Kidney tubule cell (primary cell): ENCODE measurements at regions not wholly inside any gene's neighbourhood (a gene's known extent, or its start where the extent isn't known, plus 50 kb on each side); places are given as distances from the start of the nearest gene placed in this dataset.
A peak's percentile ranks its signal among the peaks of the same experiment; 100 is the strongest.
"Not testable (repeated sequence)": the region's sequence is repeated elsewhere in the genome, so short reads cannot be mapped to it uniquely, and the experiment has no call there.

Source experiments
- DNase-seq: peaks from one replicate; pipeline ENCODE4 v3.0.0-alpha.2; 2018; ENCODE audit warnings: low spot score

DNA sequence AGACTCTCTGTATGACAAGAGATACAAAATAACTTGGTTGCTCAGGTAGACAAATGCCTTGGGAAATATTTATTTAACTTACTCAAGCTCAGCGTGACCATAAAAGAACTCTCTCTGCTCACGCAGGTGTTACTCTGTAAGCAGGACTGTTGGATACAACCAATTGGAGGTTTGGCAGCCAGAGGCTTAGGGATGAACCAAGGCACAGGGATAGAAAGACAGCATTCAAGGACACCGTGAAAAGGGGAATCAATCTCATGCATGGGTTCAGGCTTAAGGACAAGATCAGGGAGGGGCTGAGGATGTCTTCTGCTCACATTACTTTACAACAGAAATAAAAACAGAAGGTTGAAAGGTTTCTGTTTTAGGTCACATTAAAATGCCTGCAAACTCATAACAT, 389.0 kb upstream of the BRINP1 start:
- DNase-seq: no peak

DNA sequence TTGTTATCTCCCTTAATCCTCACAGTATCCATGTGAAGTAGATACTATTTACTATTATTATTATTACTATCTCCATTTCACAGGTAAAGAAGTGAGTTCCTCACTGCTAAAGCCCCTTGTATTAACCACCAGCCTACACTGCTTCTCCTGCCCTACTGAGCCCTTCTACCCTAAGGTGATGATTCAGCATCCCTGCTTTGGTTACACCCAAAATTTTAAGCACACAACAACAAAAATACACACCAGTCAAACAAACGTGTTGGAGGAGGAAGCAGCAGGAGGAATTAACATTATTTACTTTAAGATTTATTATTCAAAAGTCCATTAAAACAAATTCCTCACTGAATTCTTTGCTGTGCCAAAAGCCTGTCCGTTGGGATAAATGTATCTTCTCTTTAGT, 370.2 kb upstream of the BRINP1 start:
- no peak for DNase-seq

DNA sequence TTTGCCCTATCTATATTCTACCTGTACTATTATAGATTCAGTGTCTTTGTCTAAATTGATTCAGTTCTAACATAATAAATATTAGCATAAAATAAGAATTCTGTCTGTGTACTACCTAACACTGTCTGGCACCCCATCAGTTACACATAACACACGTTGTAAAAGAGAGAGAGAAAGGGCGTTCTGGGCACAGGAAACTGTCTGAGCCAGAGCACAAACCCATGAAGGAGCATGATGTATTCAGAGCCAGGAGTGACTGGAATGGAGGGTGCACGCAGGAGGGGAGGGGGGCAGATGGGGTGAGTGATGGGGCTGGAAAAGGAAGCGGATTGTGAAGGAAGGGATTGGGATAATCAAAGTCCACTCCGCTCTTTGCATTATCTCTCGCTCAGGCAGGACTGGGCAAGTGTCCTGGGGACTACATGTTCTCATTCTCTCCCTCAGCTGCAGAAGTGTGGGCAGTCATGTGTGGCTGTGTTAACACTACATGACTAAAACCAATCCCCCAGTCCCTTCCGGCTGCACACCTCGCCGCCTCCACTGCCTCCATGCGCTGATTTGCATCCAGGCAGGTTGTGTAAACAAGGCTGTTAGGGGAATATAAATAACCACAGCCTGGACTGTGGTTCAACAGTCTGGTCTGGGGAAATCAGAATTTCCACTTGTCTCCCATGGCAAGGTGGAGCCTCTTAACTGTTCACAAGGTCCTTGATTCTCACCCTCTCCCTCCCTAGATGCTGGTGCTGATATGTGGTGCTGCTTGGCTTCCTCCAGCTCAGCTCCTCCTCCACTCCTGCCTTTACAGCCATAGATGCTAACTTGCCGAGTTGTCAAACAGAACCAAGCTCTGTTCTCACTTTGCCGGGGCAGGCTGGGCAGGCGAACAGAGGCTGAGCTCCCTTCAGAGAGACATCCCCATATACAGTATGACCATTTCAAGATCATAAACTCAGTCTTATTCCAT, 367.5 kb upstream of the BRINP1 start:
- DNase-seq: peak; percentile 72

GRCh38 chr9:119727988-119728387, 358.8 kb upstream of the BRINP1 start:
- no peak for DNase-seq

GRCh38 chr9:119726035-119726434, 356.8 kb upstream of the BRINP1 start:
- DNase-seq: no peak

DNA sequence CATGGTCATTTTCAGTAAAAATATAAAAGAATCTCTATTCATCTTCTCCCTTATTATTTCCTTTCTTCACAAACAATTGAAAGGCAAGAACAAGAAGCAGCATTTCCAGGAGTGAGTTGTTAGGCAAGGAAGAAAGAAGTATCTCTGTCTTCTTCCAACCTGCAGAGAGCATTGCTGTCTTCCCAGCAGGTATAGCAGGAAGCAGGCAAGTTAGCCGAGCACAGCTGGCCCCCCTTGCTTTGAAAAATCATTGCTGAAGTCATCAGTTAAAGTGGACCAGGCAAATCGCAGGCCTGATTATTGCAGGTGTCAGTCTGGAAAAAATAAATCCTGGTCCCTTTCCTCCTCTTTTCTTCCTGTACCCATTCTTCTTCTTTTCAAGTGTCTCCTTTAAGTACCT, 353.1 kb upstream of the BRINP1 start:
- DNase-seq: no peak

GRCh38 chr9:119712325-119712724, 343.1 kb upstream of the BRINP1 start:
- no peak for DNase-seq

DNA sequence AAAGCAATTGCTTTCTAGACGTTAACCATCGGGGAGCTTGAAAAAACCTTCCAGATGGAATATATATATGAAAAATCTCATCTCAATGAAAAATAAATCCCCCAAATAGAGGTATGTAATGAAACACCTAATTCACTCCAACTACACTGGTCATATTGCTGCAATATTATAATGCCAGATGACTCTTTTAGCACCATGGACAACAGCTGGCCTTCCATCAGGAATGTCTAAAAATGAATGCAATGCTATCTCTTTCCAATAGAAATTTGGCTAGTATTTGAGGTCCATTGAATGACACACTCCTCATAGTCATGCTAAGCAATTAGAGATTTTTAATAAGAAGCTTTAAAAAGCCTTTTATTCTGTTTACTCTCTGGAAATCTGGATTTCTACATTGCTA, 340.2 kb upstream of the BRINP1 start:
- no peak for DNase-seq

- no peak for DNase-seq
These were observed 338.1 kb upstream of the BRINP1 start for GRCh38 chr9:119707228-119707845.

DNA sequence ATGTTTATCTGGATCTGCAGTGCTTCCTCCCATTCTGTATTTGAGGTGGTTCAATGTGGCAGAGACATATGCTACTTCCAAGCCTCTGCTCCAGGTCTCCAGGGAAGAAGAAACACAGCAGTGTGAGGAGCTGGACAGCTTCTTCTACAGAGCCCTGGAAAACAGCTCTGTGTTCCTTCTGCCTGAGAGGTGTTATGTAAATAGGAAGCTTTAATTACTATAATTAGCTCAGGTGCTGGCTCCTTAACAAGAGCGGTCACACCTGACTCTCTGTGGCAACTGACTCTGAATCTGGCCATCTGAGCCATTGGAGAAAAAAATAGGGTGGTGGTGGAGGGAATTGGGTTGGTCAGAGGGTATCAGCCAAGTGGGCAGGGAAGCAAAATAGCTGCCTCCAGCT, 332.4 kb upstream of the BRINP1 start:
- DNase-seq: no peak

DNA sequence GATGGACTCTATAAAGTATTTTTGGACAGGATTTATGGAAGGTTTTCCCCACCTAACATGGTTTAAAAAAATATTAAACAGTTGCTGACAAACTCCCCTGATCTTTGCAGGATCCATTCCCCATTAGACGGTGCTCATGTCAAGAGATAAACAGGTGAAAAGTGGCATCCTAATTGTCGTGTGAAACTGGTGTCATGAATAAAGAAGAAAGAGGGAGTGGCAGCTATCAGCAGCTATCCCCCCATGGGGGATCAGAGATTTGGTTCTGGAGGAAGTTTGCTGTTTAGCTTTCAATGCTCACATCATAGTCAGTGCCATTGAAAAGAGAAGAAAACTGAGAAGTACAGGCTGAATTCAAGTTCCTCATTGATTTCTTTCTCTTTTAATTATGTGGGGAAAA, 329.3 kb upstream of the BRINP1 start:
- DNase-seq: no peak

GRCh38 chr9:119697996-119698395, 328.8 kb upstream of the BRINP1 start:
- DNase-seq: no peak

DNA sequence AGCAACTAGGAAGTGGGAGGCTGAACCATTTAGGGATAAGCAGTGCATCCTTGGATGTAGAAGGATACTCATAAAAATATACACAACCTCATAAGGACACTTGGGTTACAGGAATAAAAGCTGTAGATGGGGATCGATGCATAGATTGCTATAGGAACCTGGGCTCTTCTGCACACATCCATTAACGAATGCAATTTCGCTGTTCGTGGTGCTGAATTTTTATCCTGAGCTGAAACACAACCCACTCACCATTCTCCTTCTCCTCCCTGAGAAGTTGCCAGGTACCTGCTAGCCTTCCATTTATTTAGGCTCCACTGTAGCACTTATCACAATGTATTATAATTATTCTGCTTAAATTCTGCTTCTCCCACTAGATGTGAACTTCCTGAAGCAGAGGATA, 320.6 kb upstream of the BRINP1 start:
- DNase-seq: no peak

DNA sequence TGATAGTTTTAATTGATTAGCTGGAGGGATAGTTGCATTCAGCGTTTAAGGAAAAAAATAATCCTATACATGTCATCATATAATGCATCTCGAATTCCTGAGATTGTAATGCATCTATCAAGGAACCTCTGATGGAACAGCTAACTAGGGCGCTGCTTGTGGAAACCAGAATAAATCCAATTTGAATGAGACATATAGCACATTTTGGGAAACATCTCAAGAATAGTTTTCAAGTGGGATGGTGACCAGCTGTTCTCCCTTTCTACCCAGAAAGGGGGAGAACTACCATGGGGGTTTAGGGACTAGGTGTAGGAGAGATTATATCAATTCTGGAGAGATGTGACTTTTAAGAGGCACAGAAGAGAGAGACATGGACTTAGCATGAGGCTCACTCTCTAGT, 319.3 kb upstream of the BRINP1 start:
- DNase-seq: no peak

GRCh38 chr9:119677811-119678505, 308.7 kb upstream of the BRINP1 start:
- DNase-seq: no peak

DNA sequence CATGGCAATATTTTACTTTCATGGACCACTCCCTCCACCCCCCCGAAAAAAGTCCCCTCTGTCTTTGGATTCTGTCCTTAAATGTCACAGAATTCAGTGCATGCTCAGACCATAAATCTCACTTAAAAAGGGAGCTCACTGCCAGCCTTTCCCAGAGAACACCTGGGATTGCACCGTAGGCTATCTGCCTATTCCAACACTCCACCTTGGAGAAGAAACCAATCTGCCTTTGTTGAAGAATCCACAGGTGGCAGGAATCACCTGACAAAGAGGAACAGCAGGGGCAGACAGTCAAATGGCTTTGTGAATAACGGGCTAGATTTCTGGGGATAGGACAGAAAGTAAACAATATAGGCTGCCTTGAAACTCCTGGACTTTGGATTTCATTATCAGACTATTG, 306.7 kb upstream of the BRINP1 start:
- DNase-seq: no peak

GRCh38 chr9:119672763-119673162, 303.5 kb upstream of the BRINP1 start:
- DNase-seq: not testable (repeated sequence)

- DNase-seq: no peak
These were observed 298.7 kb upstream of the BRINP1 start for GRCh38 chr9:119667916-119668315.

- no peak for DNase-seq
These were observed 297.9 kb upstream of the BRINP1 start for GRCh38 chr9:119667163-119667562.

GRCh38 chr9:119662329-119662728, 293.1 kb upstream of the BRINP1 start:
- peak; percentile 6 for DNase-seq

DNA sequence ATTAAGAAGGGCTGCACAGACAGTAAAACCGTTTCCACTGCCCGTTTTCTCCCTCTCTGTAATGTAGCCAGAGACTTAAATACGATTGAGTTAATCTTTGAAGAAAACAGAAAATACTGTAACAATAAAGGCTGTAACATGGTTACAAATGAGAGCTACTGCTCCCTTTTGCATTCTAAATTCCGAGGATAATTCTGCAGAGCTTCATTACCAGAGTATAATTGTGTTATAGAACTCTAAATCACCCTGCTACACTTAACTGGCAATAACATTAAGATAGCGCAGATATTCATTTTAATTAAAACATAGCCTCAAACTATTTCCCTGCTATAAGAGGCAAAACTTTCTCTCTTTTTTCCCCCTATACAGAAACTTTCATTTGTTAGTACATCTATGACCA, 283.7 kb upstream of the BRINP1 start:
- DNase-seq: no peak

DNA sequence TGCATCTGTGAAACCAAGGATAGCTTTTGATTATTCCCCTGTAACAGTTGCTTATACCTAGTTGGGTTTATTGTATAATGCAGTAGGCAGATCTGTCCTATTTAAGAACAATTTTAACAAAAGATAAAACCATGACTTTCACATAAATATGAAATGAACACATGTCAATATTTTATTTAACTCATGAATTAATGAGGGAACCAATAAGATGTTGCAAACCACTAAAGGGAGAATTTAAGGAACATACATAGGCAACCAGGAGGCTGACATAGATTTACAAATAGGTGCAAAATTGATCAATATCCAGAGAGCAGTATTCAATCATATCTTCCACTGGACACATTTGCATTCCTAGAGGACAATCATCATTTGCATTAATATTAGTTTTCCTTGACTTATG, 280.0 kb upstream of the BRINP1 start:
- DNase-seq: no peak
